GM23338 (cell line): ENCODE measurements at regions not wholly inside any gene's neighbourhood (a gene's known extent, or its start where the extent isn't known, plus 50 kb on each side); places are given as distances from the start of the nearest gene placed in this dataset.

ENCODE experiments used
- CREB1 ChIP-seq: fragments of 250-450 bp; sonication (Bioruptor Pico); IDR thresholded peaks from 2 replicates; pipeline ENCODE4 v1.5.0; 2020; ENCODE audit warnings: low read depth, mild to moderate bottlenecking, moderate library complexity
- CTCF ChIP-seq, 2 experiments: fragments of 200-600 bp in 1 of 2; sonication (generic) in 1 of 2; conservative IDR thresholded peaks; 2 replicates each; pipeline versions ENCODE4 v1.5.1 to v1.6.1; 2016 to 2017; ENCODE audit warnings: antibody characterized with exemption in 2 of 2, low read depth in 2 of 2, mild to moderate bottlenecking in 2 of 2, moderate library complexity in 1 of 2
- ETS1 ChIP-seq: IDR thresholded peaks from 2 replicates; pipeline ENCODE4 v1.6.1; 2016; ENCODE audit warnings: antibody characterized with exemption
- EZH2phosphoT487 ChIP-seq: fragments of 200-600 bp; sonication (generic); IDR thresholded peaks from one replicate; pipeline ENCODE4 v1.8.1; 2018; ENCODE audit warnings: antibody characterized with exemption; ENCODE audit not compliant: unreplicated experiment
- POLR2AphosphoS5 ChIP-seq: IDR thresholded peaks from 2 replicates; pipeline ENCODE4 v1.6.1; 2016; ENCODE audit warnings: antibody characterized with exemption, low read depth
- REST ChIP-seq: IDR thresholded peaks from one replicate; pipeline ENCODE4 v1.6.1; 2018; ENCODE audit warnings: antibody characterized with exemption; ENCODE audit not compliant: unreplicated experiment
- STAT1 ChIP-seq: IDR thresholded peaks from one replicate; pipeline ENCODE4 v1.6.1; 2016; ENCODE audit warnings: antibody characterized with exemption; ENCODE audit not compliant: unreplicated experiment
- ZNF462 ChIP-seq: fragments of 250-450 bp; sonication (Bioruptor Pico); IDR thresholded peaks from 2 replicates; pipeline ENCODE4 v1.5.0; 2020; ENCODE audit warnings: mild to moderate bottlenecking, moderate library complexity

- TF ChIP-seq CTCF (conservative IDR thresholded peaks at IDR 0.05; ENCODE audit: low read depth in 2 of 2) (peak; percentile 68 to 83), EZH2phosphoT487 (no peak), POLR2AphosphoS5 (no peak), ZNF462 (CRISPR knock-in tag) (no peak), STAT1 (no peak), CREB1 (CRISPR knock-in tag) (no peak), ETS1 (no peak), REST (no peak)
Measured at GRCh38 chrX:110450050-110450449, 91.4 kb downstream of the RTL9 start.
